ENCODE measurements at regions not wholly inside any gene's neighbourhood (a gene's known extent, or its start where the extent isn't known, plus 50 kb on each side); places are given as distances from the start of the nearest gene placed in this dataset.

- H3K27me3 Mint-ChIP-seq (ENCODE audit: unreplicated experiment), result no peaks in the 10 kb centered on the region
- H3K4me1 Mint-ChIP-seq (ENCODE audit: low read depth, unreplicated experiment), result no peaks in the 10 kb centered on the region
- no peak for DNase-seq
- intact Hi-C loops (cut with micrococcal nuclease; ENCODE audit: unreplicated experiment), result no loop called here
- no peak for TF ChIP-seq CTCF (IDR thresholded peaks at IDR 0.05; ENCODE audit: unreplicated experiment)
- H3K27ac Mint-ChIP-seq (ENCODE audit: unreplicated experiment), result no peak overlapping the region
- CTCF ChIA-PET, result no interaction called here
- no peak overlapping the region for H3K4me3 Mint-ChIP-seq (ENCODE audit: low read depth, unreplicated experiment)
- H3K9me3 Mint-ChIP-seq (ENCODE audit: low read depth, unreplicated experiment), result peaks cover 3% of the 10 kb centered on the region
- H3K36me3 Mint-ChIP-seq (ENCODE audit: insufficient read depth, unreplicated experiment), result no peaks in the 10 kb centered on the region
- BruUV-seq (replicated peaks), result no TSS peak
Observed at GRCh38 chr10:130479146-130479545, 343.0 kb downstream of the GLRX3 start.

- Mint-ChIP-seq H3K4me3 (ENCODE audit: low read depth, unreplicated experiment) (no peak overlapping the region), H3K9me3 (ENCODE audit: low read depth, unreplicated experiment) (peaks cover 3% of the 10 kb centered on the region), H3K36me3 (ENCODE audit: insufficient read depth, unreplicated experiment) (no peaks in the 10 kb centered on the region), H3K27ac (ENCODE audit: unreplicated experiment) (no peak overlapping the region), H3K27me3 (ENCODE audit: unreplicated experiment) (no peaks in the 10 kb centered on the region), H3K4me1 (ENCODE audit: low read depth, unreplicated experiment) (no peaks in the 10 kb centered on the region)
- TF ChIP-seq CTCF (IDR thresholded peaks at IDR 0.05; ENCODE audit: unreplicated experiment), result no peak
- no peak for DNase-seq
- CTCF ChIA-PET, result no interaction called here
- BruUV-seq (replicated peaks), result no TSS peak
- intact Hi-C loops (cut with micrococcal nuclease; ENCODE audit: unreplicated experiment), result no loop called here
Observed at GRCh38 chr10:130479926-130480325, 343.7 kb downstream of the GLRX3 start.

GRCh38 chr10:130480491-130480890 lies 344.3 kb downstream of the GLRX3 start:
- no peak overlapping the region for H3K27ac Mint-ChIP-seq (ENCODE audit: unreplicated experiment)
- H3K9me3 Mint-ChIP-seq (ENCODE audit: low read depth, unreplicated experiment), result peaks cover 3% of the 10 kb centered on the region
- no peak overlapping the region for H3K4me3 Mint-ChIP-seq (ENCODE audit: low read depth, unreplicated experiment)
- H3K27me3 Mint-ChIP-seq (ENCODE audit: unreplicated experiment), result no peaks in the 10 kb centered on the region
- no TSS peak for BruUV-seq (replicated peaks)
- DNase-seq, result no peak
- intact Hi-C loops (cut with micrococcal nuclease; ENCODE audit: unreplicated experiment), result no loop called here
- H3K4me1 Mint-ChIP-seq (ENCODE audit: low read depth, unreplicated experiment), result no peaks in the 10 kb centered on the region
- H3K36me3 Mint-ChIP-seq (ENCODE audit: insufficient read depth, unreplicated experiment), result no peaks in the 10 kb centered on the region
- TF ChIP-seq CTCF (IDR thresholded peaks at IDR 0.05; ENCODE audit: unreplicated experiment), result no peak
- CTCF ChIA-PET, result no interaction called here

GRCh38 chr10:130481076-130481930 lies 345.1 kb downstream of the GLRX3 start:
- CTCF ChIA-PET, result no interaction called here
- Mint-ChIP-seq H3K36me3 (ENCODE audit: insufficient read depth, unreplicated experiment) (no peaks in the 10 kb centered on the region), H3K27ac (ENCODE audit: unreplicated experiment) (no peak overlapping the region), H3K9me3 (ENCODE audit: low read depth, unreplicated experiment) (peaks cover 3% of the 10 kb centered on the region), H3K4me1 (ENCODE audit: low read depth, unreplicated experiment) (no peaks in the 10 kb centered on the region), H3K4me3 (ENCODE audit: low read depth, unreplicated experiment) (no peak overlapping the region), H3K27me3 (ENCODE audit: unreplicated experiment) (no peaks in the 10 kb centered on the region)
- no peak for DNase-seq
- no TSS peak for BruUV-seq (replicated peaks)
- intact Hi-C loops (cut with micrococcal nuclease; ENCODE audit: unreplicated experiment), result no loop called here
- no peak for TF ChIP-seq CTCF (IDR thresholded peaks at IDR 0.05; ENCODE audit: unreplicated experiment)
